SIG-M5 (cell line): ENCODE measurements at regions not wholly inside any gene's neighbourhood (a gene's known extent, or its start where the extent isn't known, plus 50 kb on each side); places are given as distances from the start of the nearest gene placed in this dataset.

Experiments used
- DNase-seq: peaks from one replicate; lab custom pipeline; 2025; lab: John Stamatoyannopoulos, UW

DNA sequence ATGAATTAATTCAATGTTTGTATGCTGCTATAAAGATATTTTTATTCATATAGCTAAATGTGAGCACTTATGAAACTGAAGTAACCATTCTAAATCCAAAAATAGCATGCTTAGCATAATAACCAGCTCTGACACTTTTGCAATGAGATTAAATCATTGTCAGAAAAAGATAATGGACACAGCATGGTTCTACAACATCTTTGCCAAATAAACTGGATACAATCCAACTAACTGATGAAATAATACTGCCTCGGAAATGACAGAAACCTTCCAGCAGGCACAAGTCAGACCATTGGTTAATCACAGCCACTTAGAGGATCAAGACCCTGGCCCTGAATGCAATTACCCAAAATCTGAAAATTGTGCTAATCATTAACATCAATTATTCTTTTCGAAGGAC is 592.7 kb upstream of the ADGRL4 start:
- no peak for DNase-seq

DNA sequence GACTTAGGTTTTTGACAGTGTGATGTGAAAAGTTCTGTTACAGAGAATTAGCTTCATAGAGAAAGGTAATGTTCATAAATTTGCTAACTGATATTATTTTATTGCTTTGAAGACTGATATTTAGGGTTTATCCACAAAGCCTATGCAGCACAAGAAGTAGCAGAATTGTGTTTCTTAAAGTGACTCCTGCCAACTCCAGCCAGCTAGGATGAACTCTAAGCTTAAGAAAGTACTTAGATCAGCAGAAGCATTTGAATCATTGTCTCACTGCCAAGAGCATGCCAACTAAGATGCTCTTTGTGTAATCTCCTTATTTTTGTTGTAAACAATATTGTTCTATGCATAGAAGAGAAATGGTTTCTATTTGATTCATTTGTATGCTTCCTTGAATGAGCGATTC is 589.4 kb upstream of the ADGRL4 start:
- no peak for DNase-seq

DNA sequence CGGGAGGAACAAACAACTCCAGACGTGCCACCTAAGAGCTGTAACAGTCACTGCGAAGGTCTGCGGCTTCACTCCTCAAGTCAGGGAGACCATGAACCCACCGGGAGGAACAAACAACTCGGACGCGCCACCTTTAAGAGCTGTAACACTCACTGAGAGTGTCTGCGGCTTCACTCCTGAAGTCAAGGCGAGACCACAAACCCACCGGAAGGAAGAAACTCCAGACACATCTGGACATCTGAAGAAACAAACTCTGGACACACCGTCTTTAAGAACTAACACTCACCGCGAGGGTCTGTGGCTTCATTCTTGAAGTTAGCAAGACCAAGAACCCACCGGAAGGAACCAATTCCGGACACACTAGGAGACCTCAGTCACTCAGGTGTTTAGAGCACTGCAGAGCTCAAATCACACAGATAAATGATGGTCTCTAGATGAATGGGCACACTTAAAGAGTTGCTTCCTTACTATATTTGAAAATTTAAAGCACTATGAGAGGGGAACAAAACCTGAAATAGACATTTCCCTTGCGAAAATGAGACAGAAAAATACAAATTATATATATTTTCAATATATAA is 587.7 kb upstream of the ADGRL4 start:
- no peak for DNase-seq

DNA sequence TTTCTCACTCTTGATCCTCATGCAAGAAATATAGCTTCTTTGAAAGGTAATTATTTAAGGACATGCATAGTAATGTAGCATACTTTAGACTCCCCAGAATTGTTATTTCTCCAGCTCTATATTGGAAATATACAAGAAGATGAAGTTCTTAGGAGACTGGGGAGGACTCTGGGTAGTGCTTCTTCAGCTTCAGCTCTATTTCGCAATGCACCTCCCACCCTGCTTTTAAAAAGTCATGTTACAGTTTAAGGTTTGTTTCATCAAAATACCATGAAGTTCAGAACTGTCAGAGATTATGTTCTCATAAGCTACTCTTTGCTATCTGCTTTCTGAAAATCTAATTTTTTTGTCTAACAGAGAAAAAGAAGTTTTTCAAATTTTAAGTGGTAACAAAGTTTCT is 586.2 kb upstream of the ADGRL4 start:
- no peak for DNase-seq

DNA sequence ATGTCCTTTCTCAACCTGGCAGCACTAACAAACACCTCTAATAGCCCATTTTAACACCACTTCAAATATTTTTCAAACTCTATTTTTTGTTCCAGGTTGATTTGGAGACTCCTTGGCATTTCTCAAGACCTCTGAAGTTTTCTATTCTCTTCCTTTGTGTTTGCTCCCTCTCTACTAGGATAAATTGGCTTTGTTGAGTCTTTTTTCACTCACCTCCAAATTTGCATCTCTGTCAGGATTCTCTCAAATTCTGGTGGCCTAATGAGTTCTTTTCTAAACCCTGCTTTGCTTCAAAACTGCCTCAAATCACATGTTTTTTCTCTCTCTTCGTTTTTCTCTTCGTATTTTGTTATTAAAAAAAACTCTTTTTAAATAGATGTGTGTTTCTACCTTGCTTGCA is 582.2 kb upstream of the ADGRL4 start:
- no peak for DNase-seq

DNA sequence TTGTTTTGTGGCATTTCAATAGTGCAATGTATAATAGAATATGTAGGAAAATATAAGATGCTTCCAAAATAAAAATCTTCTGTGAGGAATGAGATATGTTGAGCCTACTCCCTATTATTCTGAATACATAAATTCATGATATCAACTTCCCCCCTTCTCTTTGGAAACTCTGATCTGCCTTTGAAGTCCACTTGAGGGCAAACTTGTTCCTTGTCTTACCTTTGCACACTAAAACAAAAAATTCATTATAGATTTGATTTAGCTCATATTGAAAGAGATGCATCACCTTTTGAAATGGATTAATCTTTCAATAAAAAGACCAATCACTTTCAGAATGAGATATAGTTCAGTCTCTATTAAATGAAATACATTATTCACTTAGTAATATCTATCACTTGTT is 580.7 kb upstream of the ADGRL4 start:
- no peak for DNase-seq

DNA sequence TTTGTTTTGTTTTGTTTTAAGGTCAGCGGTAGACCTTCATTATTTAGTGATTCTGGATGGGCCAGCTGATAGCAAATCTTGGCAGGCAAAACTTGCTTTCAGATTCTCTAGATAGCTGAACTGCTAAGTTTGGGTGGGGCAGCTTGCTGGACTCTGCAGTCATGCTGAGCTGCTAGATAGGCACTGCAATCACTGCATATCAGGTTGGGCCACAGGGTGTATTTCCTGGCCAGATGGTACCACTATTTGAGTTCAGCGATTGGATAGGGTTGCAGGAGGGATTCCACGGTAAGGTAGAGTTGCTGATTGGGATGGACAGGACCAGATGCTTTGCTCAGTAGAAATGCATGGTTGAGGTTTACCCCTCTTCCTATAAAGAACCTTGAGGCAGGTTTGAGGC is 579.3 kb upstream of the ADGRL4 start:
- no peak for DNase-seq

DNA sequence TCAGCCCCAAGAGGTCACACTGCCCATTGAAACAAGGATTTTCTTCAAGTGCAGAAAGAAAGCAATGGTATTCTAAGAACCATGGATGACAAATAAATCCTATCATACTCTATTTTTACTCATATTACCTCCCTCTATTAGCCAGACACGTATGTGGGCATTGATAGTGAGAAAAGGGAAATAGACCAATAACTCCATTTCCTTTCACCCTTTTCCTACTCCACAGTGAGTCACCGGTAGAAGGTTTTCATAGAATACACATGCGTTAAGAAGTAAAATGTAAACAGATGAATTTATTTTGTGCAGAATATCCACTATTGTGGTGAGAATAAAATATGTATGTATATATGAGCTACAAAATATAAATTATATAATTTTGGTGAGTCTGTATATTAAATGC is 568.9 kb upstream of the ADGRL4 start:
- DNase-seq: no peak

DNA sequence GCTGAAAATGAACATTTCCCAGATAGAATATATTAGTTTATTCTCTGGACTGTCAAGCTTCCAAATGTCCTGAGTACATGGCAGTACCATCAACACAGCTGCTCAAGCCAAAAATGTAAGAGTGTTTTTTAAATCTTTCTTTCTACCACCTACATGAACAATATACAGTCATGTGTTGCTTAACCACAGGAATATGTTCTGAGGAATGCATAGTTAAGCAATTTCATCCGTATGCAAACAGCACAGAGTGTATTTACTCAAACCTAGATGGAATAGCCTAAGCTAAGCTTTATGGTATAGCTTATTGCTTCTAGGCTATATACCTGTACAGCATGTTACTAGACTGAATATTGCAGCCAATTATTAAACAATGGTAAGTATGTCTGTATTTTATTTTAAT is 561.9 kb upstream of the ADGRL4 start:
- DNase-seq: no peak

DNA sequence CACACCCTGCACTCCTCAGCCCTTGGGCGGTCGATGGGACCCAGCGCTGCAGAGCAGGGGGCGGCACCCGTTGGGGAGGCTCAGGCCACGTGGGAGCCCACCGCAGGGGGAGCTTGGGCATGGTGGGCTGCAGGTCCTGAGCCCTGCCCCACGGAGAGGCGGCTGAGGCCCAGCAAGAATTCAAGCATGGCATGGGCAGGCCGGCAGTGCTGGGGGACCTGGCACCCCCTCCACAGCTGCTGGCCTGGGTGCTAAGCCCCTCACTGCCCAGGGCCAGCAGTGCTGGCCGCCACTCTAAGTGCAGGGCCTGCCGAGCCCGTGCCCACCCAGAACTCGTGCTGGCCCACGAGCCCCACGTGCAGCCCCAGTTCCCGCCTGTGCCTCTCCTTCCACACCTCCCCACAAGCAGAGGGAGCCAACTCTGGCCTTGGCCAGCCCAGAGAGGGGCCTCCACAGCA is 555.0 kb upstream of the ADGRL4 start:
- no peak for DNase-seq

DNA sequence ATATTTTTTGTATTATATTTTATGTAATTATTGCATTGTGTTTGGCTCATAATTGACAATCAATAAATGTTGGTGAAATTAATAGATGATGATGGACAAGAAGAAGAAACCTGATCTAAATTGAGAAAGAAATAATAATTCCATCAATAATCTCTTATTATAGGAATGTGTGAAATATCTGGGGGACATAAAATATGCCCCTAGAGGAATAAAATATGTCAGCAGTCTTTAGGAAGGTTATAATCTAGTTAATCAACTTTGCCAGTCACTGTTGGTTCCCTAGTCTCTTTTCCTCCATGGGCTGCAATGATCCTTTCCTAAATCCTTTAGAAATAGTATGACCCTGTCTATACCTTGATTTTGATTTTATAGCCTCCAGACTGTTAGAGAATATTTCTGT is 549.7 kb upstream of the ADGRL4 start:
- DNase-seq: no peak

DNA sequence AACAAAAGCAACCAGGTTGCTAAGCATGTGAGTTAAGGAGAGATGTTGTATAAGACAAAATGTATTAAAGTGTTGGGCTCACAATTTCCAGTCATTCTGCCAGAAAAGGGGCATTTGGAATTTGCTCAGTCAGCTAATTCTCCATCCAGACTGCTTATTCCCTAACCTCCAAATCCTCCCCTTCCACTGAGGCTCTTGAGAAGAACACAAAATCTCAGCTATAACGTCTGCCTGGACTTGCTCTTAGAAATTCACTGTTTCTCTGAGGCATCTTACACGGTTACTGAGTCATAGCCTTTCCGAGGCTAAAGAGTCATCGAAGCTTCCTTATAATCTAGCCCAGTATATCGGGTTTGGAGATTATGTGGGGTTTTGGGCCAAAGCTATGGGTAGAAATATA is 548.2 kb upstream of the ADGRL4 start:
- no peak for DNase-seq

DNA sequence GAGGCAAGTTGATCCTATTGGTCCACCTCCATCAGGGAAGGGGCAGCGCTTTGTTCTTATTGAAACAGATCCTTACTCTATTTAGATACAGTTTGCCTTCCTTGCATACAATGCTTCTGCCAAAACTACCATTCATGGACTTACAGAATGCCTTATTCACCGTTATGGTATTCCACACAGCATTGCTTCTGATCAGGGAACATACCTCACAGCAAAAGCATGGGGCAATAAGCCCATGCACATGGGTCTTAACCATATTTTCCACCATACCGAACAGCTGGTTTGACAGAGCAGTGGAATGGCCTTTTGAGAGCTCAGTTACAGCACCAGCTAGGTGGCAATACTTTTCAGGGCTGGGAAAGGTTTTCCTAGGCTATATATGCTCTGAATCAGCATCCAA is 544.8 kb upstream of the ADGRL4 start:
- DNase-seq: no peak

DNA sequence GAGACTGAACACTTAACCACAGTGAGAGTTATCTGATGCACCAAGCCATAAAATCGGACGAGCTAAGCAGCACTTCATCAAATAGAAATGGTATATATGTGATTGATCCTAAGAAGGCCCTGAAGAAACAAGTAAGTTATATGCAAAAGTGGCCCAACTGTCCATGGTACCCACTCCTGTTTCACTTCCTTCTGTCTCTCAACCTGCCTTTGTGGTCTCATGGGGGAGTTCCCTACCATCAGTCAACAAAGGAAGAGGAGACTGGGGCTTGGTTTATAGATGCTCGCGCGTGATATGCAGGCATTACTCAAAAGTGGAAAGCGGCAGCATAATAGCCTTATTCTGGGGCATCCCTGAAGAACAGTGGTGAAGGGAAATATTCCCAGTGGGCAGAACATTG is 543.9 kb upstream of the ADGRL4 start:
- DNase-seq: no peak

DNA sequence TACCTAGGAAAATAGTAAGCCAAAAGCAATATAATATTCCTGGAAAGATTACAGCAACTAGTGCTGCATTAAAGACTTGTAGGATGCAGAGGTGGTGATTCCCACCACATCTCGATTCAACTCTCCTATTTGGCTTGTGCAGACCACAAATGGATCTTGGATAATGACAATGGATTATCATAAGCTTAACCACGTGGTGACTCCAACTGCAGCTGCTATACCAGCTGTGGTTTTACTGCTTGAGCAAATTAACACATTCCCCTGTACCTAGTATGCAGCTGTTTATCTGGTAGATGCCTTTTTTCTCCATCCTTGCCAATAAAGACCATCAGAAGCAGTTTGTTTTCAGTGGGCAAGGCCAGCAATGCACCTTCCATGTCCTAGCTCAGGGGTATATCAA is 542.7 kb upstream of the ADGRL4 start:
- no peak for DNase-seq

DNA sequence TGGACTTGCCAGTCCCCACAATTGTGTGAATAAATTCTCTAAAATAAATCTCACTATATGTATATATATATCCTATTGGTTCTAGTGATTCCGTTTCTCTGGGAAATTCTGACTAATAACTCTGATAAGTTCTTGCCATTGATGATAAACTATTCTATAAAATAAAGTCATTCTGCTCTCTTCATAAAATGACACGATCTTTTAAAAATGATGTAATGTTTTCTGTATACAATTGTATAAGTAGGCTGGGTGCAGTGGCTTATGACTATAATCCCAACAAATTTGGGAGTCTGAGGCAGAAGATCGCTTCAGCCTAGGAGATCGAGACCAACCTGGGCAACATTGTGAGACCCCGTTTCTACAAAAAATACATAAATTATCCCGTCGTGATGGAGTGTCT is 541.0 kb upstream of the ADGRL4 start:
- DNase-seq: no peak

DNA sequence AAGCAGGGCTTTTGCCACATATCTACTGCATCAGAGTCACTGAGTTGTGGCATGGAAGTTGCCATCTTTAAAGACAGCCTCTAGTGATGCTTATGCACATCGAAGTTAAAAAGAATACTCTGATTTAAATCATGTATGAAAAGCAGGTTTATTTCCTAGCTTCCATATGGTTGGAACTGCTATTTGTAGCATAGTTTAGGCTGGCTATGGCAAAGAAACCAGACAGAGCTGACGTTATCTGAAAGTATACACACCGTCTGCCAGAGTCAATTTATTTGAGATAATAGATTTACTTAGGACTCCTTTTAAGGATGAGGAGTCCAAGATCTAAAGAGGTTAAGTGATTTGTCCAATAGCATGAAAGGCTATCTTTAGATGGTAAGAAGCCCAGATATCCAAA is 536.9 kb upstream of the ADGRL4 start:
- no peak for DNase-seq

DNA sequence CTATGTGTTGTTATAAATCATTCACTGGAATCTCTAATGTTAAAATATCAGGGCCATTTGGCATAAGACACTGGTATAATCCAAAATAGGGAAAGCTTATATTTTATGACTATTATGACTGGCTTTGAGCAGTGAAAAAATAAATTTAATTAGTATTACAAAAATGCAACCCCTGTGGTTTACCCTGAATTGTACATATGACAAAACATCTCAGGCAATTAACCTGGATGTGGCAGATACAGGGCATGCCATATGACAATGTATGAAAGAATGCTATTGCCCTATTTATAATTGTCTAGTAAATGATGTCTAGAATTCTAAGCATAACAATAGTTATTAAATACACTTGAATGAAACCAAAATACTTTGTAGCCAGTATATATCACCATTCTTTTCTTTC is 532.5 kb upstream of the ADGRL4 start:
- no peak for DNase-seq

DNA sequence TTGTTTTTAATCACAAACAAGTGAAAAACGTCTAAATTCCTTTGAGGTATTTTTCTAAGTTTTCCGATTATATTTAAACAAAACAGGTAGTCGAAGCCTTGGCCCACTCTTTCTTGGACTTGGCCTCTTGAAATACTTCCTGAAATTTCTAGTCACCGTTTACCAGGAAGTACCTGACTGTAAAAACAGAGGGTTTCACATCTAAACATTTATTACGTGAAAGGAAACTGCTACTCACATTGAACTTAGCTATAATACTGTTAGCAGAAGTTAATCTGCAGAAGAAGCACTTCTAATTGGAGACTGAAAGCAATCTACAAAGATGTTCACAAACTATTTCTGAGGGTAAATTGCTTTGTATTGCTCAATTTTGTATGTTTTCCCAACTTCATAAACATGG is 526.0 kb upstream of the ADGRL4 start:
- no peak for DNase-seq

DNA sequence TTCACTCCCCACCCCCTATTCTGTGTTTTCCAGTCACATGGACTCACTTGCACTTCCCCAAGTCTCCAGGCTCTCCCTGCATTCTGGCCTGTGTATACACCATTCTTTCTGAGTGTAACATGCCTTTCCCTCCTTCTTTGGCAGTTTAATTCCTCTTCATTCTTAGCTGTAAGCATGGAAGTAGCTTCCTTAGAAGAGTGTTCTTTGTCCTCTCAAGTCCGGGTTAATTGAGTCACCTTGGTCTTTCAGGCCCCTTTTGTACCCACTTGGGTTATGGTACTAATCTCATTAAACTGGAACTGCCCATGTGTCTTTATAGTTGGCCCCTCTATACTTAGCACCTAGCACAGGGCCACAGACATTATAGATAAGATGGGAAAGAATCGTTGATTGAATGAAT is 525.3 kb upstream of the ADGRL4 start:
- DNase-seq: no peak

DNA sequence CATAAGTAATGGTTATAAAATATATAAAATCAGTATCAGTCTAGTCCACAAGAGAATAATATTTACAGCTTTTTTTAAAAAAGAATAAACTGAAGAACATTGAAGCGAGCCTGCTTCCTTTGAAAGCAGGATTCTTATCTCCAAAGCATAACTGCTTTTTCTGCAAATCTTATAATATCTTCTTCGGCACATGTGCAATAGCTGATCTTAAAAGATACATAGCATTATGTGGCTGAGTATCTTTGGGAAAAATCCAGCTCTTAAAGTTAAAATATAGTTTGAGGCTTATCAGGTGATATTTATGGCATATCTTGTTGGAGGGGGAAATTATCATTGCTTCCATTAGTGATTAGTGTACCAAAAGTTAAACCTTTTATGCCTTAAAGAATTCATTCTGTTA is 523.9 kb upstream of the ADGRL4 start:
- no peak for DNase-seq

DNA sequence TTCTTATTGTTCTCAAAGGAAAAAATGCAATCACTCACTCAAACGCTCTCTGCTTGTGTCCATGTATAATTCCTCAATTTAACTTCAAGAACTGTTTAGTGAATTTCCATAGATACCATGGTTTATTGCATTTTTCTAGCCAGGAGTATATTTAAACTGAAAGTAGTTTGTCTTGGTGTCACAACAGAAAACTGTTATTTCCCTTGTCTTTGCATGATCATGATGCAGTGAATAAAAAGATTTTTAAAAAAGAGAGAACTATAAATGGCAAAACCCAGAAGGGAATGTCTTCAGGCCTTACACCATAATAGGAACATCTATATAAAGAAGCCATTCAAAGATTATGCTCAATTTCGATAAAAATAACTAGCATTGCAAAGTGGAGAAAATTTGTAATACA is 523.5 kb upstream of the ADGRL4 start:
- no peak for DNase-seq

DNA sequence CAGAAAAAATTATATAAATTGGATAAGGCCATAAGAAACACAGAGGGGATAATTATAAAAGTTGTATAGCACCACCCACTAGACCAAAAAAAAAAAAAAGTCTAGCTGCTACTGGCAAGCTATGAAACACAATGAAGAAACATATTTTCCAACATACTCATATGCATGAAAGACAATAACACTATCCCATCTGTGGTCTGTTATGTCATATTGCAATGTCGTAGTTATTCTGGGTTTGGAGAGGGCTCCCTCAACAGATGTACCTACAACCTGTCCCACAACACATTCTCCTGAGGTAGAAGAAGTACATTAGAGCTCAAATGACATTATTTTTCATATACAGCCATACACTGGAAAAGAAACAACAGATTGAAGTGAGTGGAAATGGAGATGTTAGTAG is 517.6 kb upstream of the ADGRL4 start:
- no peak for DNase-seq

DNA sequence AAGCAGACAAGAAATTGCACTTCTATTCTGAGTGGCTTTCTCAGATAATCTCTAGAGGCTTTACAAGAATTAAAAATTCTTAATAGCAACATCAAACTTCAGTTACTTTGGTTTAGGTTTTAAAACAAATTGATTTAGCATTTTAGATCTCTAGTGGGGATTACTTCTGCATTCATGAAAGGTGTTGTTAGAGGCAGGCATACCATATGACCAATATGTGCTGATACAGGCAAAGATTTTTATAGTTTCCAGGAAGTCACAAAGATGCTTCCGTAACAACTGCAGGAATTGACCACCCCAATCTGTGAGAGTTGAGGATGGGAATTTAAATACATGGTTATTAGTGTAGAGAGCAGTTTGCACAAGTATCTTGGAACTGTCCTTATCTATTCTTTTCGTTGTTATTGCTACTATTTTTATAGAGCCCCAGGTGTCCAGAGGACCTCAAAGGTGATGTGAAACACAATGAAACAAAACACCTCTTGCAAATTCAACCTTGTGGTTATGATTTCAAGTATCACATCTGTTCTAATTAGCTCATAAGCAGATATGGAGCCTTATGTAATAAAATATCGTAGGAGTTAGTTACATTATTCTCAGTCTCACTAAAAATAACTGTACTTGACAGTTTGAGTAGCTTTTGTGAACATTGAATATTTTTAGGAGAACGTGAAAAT is 512.7 kb upstream of the ADGRL4 start:
- no peak for DNase-seq
